K562 (cell line): ENCODE measurements at regions not wholly inside any gene's neighbourhood (a gene's known extent, or its start where the extent isn't known, plus 50 kb on each side); places are given as distances from the start of the nearest gene placed in this dataset.

Experiments
- ATAC-seq: fragments of 200-7000 bp; cut with Tn5 transposase; 3 replicates; pipeline ENCODE4 v1.9.1; 2020; ENCODE audit warnings: moderate library complexity
- BruUV-seq: library from RNA; stranded (reverse); fragments of 400-500 nt; replicated peaks from 2 replicates; lab custom pipeline; 2021; lab: Mats Ljungman, UMichigan
- CTCF ChIA-PET: fragments of 300-600 bp; formaldehyde crosslinking; extraction: SDS; loops from one replicate; lab custom pipeline; 2021; ENCODE audit warnings: low intra/inter-chr PET ratio; lab: Yijun Ruan, JAX
- POLR2A ChIA-PET: fragments of 300-600, 350-650 bp; sonication (Branson Sonifier 250); formaldehyde crosslinking; extraction: SDS; loops from one replicate; lab custom pipeline; 2021; ENCODE audit warnings: antibody characterized with exemption, inconsistent platforms; lab: Yijun Ruan, JAX
- DNase-seq, 4 experiments: peaks; one replicate each; pipeline versions ENCODE4 v3.0.0 to v3.0.0-alpha.2; 2011 to 2018; ENCODE audit warnings: low spot score in 3 of 4, mixed read lengths in 3 of 4; ENCODE audit errors: extremely low read depth in 1 of 4
- FAIRE-seq: peaks from 2 replicates; lab custom pipeline; 2011; peaks lifted over from hg19 to GRCh38; lab: Jason Lieb, UNC
- H2AFZ ChIP-seq: 2 replicates; pipeline ENCODE4 v1.6.0; 2011; ENCODE audit warnings: low read depth, low read length, control low read depth, inconsistent platforms
- H3K27ac ChIP-seq: fragments of 200-600 bp; 3 replicates; pipeline ENCODE4 v1.8.0; 2011; ENCODE audit warnings: low read depth, mild to moderate bottlenecking, control low read depth, inconsistent platforms, low read length, moderate library complexity, mixed read lengths; ENCODE audit errors: extremely low read depth
- H3K27me3 ChIP-seq, 2 experiments: fragments of 300-600 bp in 1 of 2; 2 replicates in 1 of 2; 3 replicates in 1 of 2; pipeline versions ENCODE4 v1.6.0 to v1.8.0; 2011; ENCODE audit warnings: inconsistent platforms in 2 of 2, low read length in 2 of 2, mild to moderate bottlenecking in 1 of 2, mixed read lengths in 1 of 2, moderate library complexity in 1 of 2; ENCODE audit not compliant: control insufficient read depth in 2 of 2, insufficient read depth in 2 of 2
- H3K36me3 ChIP-seq: fragments of 300-600 bp; 3 replicates; pipeline ENCODE4 v1.8.0; 2011; ENCODE audit warnings: mild to moderate bottlenecking, low read length, inconsistent platforms; ENCODE audit not compliant: control insufficient read depth, insufficient read depth
- H3K4me1 ChIP-seq, 2 experiments: fragments of 200-600 bp in 1 of 2; replicated peaks in 1 of 2; 2 replicates in 1 of 2; 3 replicates in 1 of 2; pipeline versions ENCODE4 v1.5.1 to v1.8.0; 2011; ENCODE audit warnings: inconsistent platforms in 2 of 2, low read length in 2 of 2, mild to moderate bottlenecking in 1 of 2, mixed read lengths in 1 of 2, moderate library complexity in 1 of 2; ENCODE audit not compliant: control insufficient read depth in 2 of 2, insufficient read depth in 2 of 2
- H3K4me2 ChIP-seq: 2 replicates; pipeline ENCODE4 v1.6.1; 2011; ENCODE audit warnings: low read length, control low read depth, inconsistent platforms, mixed read lengths; ENCODE audit not compliant: insufficient read depth
- H3K4me3 ChIP-seq: fragments of 200-600 bp; sonication (generic), shearing (Covaris generic); 2 replicates; pipeline ENCODE4 v1.5.1; 2016; ENCODE audit warnings: control low read depth, inconsistent platforms
- H3K79me2 ChIP-seq: fragments of 200-600 bp; 3 replicates; pipeline ENCODE4 v1.8.0; 2011; ENCODE audit warnings: low read length, inconsistent platforms; ENCODE audit not compliant: control insufficient read depth, insufficient read depth
- H3K9ac ChIP-seq, 2 experiments: 2 replicates each; pipeline versions ENCODE4 v1.6.0 to v1.6.1; 2011; ENCODE audit warnings: low read depth in 2 of 2, low read length in 2 of 2, control low read depth in 1 of 2, inconsistent platforms in 1 of 2, mild to moderate bottlenecking in 1 of 2, mixed read lengths in 1 of 2; ENCODE audit not compliant: insufficient read depth in 1 of 2
- H3K9me1 ChIP-seq: one replicate; pipeline ENCODE4 v1.6.0; 2011; ENCODE audit warnings: inconsistent platforms, mild to moderate bottlenecking, low read length, moderate library complexity; ENCODE audit not compliant: control insufficient read depth, insufficient read depth
- H3K9me3 ChIP-seq: replicated peaks from 2 replicates; pipeline ENCODE4 v1.5.1; 2011; ENCODE audit warnings: low read depth, low read length, inconsistent platforms; ENCODE audit not compliant: control insufficient read depth, insufficient read depth
- H4K20me1 ChIP-seq: replicated peaks from 2 replicates; pipeline ENCODE4 v1.6.1; 2011; ENCODE audit warnings: low read length, inconsistent platforms, mixed read lengths; ENCODE audit not compliant: control insufficient read depth, insufficient read depth
- CBX2 ChIP-seq: fragments of 200-600 bp; sonication (generic); IDR thresholded peaks from one replicate; pipeline ENCODE4 v1.6.1; 2012; ENCODE audit warnings: mild to moderate bottlenecking, low read length, inconsistent platforms; ENCODE audit not compliant: insufficient read depth, poor library complexity, severe bottlenecking
- CEBPB ChIP-seq: fragments of 450-650 bp; IDR thresholded peaks from 2 replicates; pipeline ENCODE4 v1.6.1; 2016; ENCODE audit warnings: missing genetic modification characterization, missing compliant biosample characterization
- PML ChIP-seq: IDR thresholded peaks from 2 replicates; pipeline ENCODE4 v1.6.1; 2012; ENCODE audit warnings: low read length, inconsistent platforms
- SIN3B ChIP-seq: fragments of 450-650 bp; IDR thresholded peaks from 2 replicates; pipeline ENCODE4 v1.6.1; 2017; ENCODE audit warnings: low read depth, mild to moderate bottlenecking, moderate library complexity
- STAT5B ChIP-seq: fragments of 250-450 bp; sonication (Bioruptor Pico); IDR thresholded peaks from 2 replicates; pipeline ENCODE4 v1.8.0; 2021; ENCODE audit warnings: mild to moderate bottlenecking, inconsistent platforms
- ZNF140 ChIP-seq: fragments of 250-450 bp; sonication (Bioruptor Pico); IDR thresholded peaks from 2 replicates; pipeline ENCODE4 v1.8.0; 2021; ENCODE audit warnings: moderate library complexity, mild to moderate bottlenecking, inconsistent platforms
- ZNF316 ChIP-seq: fragments of 450-650 bp; IDR thresholded peaks from 2 replicates; pipeline ENCODE4 v1.6.1; 2016
- WGBS: fragments of 100-300 bp; shearing (Covaris generic); methylation state at CpG from one replicate; pipeline ENCODE4 v1.1.6; 2016; ENCODE audit warnings: low coverage, mixed read lengths; ENCODE audit not compliant: insufficient coverage; ENCODE audit errors: missing lambda C conversion rate; 5-methylcytosine and 5-hydroxymethylcytosine counted together
- in situ Hi-C: fragments of 300-500 bp; cut with MboI; formaldehyde crosslinking; loops from 4 replicates; pipeline ENCODE4 v1.15.0; 2018; ENCODE audit warnings: inconsistent platforms, mixed read lengths
- intact Hi-C: fragments of 100-400 bp; cut with micrococcal nuclease; formaldehyde crosslinking; loops from 2 replicates; pipeline ENCODE4 v1.14.2; 2022
- TF ChIP-seq, protein P1 (sequence below): fragments of 200-800 bp; sonication (Bioruptor generic); IDR thresholded peaks from 2 replicates; pipeline ENCODE4 v1.6.1; 2016; ENCODE audit warnings: missing genetic modification characterization, missing compliant biosample characterization
- TF ChIP-seq, protein P2 (sequence below): sonication (generic); formaldehyde crosslinking; IDR thresholded peaks from 2 replicates; pipeline ENCODE4 v1.8.0; 2022; ENCODE audit warnings: mild to moderate bottlenecking, missing genetic modification reagents

DNA sequence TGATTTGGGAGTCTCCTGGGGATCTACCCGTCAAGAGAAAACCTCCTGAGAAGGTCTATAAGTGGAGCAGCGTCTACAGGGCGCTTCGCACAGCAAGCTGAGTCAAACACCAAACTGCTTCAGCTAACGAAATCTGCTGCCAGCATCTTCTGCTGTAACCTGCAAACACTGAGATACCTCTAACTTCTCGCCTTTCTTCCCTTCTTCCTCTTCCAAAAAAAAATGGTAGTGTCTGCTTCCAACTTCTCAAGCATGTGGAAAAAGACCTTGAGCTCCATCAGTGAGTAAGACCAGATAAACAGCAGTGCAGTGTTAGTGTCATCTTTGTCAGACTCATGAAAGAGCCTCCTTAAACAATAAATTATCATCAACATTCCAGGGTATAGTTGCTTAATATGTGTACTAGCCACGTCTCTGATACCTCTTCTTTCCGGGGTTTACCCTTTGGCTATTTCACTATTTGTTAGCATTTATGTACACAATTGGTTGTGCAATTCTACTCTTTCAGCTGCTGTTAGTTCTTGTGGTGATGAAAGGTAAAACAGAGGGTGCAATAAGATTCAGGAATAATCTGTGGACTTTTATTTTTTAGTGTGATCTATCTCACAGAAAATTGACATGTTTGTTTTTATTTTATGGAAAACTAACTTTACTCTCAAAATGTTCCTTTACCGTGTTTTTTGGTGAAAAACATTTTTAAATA, 81.6 kb downstream of the LLPH start:
- intact Hi-C loops, result no loop called here
- in situ Hi-C loops, result no loop called here
- no peak for ATAC-seq
- no peak for FAIRE-seq
- Histone ChIP-seq H3K4me2 (no peak overlapping the region), H3K9me1 (no peaks in the 10 kb centered on the region), H3K4me3 (no peak overlapping the region), H3K9ac (no peak overlapping the region), H2AFZ (no peak overlapping the region), H3K4me1 (no peaks in the 10 kb centered on the region), H3K9me3 (no peaks in the 10 kb centered on the region), H4K20me1 (no peaks in the 10 kb centered on the region), H3K27ac (no peak overlapping the region), H3K27me3 (peaks cover 0 to 5% of the 10 kb centered on the region in 2 experiments; a peak in 1 of 5 replicates), H3K36me3 (no peaks in the 10 kb centered on the region), H3K79me2 (no peaks in the 10 kb centered on the region)
- POLR2A ChIA-PET, result interaction anchor here (0.6 kb wide), 1 partner anchor 42 kb away, joined by 3 read pairs; no protein-coding TSS in a partner anchor
- no peak for TF ChIP-seq ZNF140 (CRISPR knock-in tag)
- peak; percentile 41; the same call in 1 of the 2 replicates for TF ChIP-seq CEBPB (tag)
- CTCF ChIA-PET, result no interaction called here
- BruUV-seq, result no TSS peak
- WGBS, result 2% methylated on average over 8 of the region's 9 CpGs
- DNase-seq, result no peak

DNA sequence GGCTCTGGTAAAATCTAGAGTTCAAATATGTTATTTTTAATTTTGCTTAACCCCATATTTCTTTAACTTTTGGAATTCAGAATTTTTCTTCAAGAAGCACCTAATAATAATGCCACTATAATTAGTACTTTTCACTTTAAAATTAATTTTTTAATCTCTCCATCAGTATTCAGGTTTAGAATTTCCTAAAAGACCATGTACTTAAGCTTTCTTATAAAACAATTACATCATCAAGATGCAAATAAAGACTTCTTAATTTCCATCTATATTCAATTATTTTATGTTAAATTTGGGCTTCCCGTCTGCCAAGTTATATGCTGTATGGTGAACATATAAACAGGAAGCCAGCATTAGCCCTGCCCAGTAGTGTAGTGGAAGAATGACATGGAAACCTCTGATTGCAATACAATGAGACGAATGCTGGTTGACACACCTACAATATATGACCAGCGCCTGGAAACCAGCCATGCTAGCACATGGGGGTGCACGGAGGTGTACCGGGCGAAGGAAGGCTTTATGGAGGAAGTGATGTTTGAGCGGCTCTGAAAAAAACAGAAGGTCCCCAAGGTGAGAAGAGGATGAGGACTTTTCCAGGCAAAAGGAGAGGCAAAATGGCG, 82.2 kb downstream of the LLPH start:
- CTCF ChIA-PET, result no interaction called here
- H3K9ac ChIP-seq, result no peak overlapping the region
- no peak overlapping the region for H3K4me3 ChIP-seq
- in situ Hi-C loops (no loop called here), intact Hi-C loops (no loop called here)
- POLR2A ChIA-PET, result interaction anchor here (0.6 kb wide), 1 partner anchor 43 kb away, joined by 3 read pairs; no protein-coding TSS in a partner anchor
- H3K4me1 ChIP-seq, result no peaks in the 10 kb centered on the region
- no peaks in the 10 kb centered on the region for H3K79me2 ChIP-seq
- DNase-seq (no peak), FAIRE-seq (no peak), ATAC-seq (no peak)
- no peaks in the 10 kb centered on the region for H4K20me1 ChIP-seq
- peaks cover 0 to 7% of the 10 kb centered on the region in 2 experiments; a peak in 1 of 5 replicates for H3K27me3 ChIP-seq
- WGBS, result 0% methylated on average over 8 of the region's 8 CpGs
- H3K4me2 ChIP-seq, result no peak overlapping the region
- H3K9me3 ChIP-seq, result no peaks in the 10 kb centered on the region
- H2AFZ ChIP-seq, result no peak overlapping the region
- no peaks in the 10 kb centered on the region for H3K36me3 ChIP-seq
- BruUV-seq, result no TSS peak
- no peak overlapping the region for H3K27ac ChIP-seq
- H3K9me1 ChIP-seq, result no peaks in the 10 kb centered on the region
- TF ChIP-seq SIN3B (no peak), CBX2 (no peak), STAT5B (CRISPR knock-in tag) (no peak), ZNF316 (no peak), PML (no peak)
- TF ChIP-seq, protein P1, sequence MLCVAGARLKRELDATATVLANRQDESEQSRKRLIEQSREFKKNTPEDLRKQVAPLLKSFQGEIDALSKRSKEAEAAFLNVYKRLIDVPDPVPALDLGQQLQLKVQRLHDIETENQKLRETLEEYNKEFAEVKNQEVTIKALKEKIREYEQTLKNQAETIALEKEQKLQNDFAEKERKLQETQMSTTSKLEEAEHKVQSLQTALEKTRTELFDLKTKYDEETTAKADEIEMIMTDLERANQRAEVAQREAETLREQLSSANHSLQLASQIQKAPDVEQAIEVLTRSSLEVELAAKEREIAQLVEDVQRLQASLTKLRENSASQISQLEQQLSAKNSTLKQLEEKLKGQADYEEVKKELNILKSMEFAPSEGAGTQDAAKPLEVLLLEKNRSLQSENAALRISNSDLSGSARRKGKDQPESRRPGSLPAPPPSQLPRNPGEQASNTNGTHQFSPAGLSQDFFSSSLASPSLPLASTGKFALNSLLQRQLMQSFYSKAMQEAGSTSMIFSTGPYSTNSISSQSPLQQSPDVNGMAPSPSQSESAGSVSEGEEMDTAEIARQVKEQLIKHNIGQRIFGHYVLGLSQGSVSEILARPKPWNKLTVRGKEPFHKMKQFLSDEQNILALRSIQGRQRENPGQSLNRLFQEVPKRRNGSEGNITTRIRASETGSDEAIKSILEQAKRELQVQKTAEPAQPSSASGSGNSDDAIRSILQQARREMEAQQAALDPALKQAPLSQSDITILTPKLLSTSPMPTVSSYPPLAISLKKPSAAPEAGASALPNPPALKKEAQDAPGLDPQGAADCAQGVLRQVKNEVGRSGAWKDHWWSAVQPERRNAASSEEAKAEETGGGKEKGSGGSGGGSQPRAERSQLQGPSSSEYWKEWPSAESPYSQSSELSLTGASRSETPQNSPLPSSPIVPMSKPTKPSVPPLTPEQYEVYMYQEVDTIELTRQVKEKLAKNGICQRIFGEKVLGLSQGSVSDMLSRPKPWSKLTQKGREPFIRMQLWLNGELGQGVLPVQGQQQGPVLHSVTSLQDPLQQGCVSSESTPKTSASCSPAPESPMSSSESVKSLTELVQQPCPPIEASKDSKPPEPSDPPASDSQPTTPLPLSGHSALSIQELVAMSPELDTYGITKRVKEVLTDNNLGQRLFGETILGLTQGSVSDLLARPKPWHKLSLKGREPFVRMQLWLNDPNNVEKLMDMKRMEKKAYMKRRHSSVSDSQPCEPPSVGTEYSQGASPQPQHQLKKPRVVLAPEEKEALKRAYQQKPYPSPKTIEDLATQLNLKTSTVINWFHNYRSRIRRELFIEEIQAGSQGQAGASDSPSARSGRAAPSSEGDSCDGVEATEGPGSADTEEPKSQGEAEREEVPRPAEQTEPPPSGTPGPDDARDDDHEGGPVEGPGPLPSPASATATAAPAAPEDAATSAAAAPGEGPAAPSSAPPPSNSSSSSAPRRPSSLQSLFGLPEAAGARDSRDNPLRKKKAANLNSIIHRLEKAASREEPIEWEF (CRISPR knock-in tag), result no peak
- TF ChIP-seq, protein P2, sequence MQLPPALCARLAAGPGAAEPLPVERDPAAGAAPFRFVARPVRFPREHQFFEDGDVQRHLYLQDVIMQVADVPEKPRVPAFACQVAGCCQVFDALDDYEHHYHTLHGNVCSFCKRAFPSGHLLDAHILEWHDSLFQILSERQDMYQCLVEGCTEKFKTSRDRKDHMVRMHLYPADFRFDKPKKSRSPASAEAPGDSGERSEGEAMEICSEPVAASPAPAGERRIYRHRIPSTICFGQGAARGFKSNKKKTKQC (CRISPR knock-in tag), result no peak
